H1 (cell line): ENCODE measurements at regions not wholly inside any gene's neighbourhood (a gene's known extent, or its start where the extent isn't known, plus 50 kb on each side); places are given as distances from the start of the nearest gene placed in this dataset.

ENCODE experiments used
- CHD7 ChIP-seq: fragments of 300-600 bp; sonication (generic); IDR thresholded peaks from 2 replicates; pipeline ENCODE4 v1.7.1; 2012; ENCODE audit warnings: low read length, moderate library complexity, mild to moderate bottlenecking, inconsistent platforms; ENCODE audit not compliant: insufficient replicate concordance
- CTCF ChIP-seq, 3 experiments: IDR thresholded peaks; 1 replicate in 2 of 3; 2 replicates in 1 of 3; pipeline versions ENCODE4 v1.5.1 to v1.6.1; 2011; ENCODE audit warnings: low read length in 3 of 3, mild to moderate bottlenecking in 3 of 3, inconsistent platforms in 2 of 3, low read depth in 1 of 3, moderate library complexity in 1 of 3; ENCODE audit not compliant: insufficient read depth in 1 of 3; ENCODE audit errors: control extremely low read depth in 1 of 3
- FOSL1 ChIP-seq: IDR thresholded peaks from 2 replicates; pipeline ENCODE4 v1.6.1; 2011; ENCODE audit warnings: mild to moderate bottlenecking, low read depth, low read length, moderate library complexity; ENCODE audit not compliant: insufficient read depth
- GABPA ChIP-seq: IDR thresholded peaks from 2 replicates; pipeline ENCODE4 v1.6.1; 2011; ENCODE audit warnings: mild to moderate bottlenecking, low read length, moderate library complexity, borderline replicate concordance; ENCODE audit not compliant: insufficient read depth
- NANOG ChIP-seq: IDR thresholded peaks from 2 replicates; pipeline ENCODE4 v1.6.1; 2011; ENCODE audit warnings: low read length, low read depth, mild to moderate bottlenecking, inconsistent platforms; ENCODE audit not compliant: insufficient read depth, poor library complexity, severe bottlenecking
- SP4 ChIP-seq: IDR thresholded peaks from 2 replicates; pipeline ENCODE4 v1.6.1; 2012; ENCODE audit warnings: low read length, inconsistent platforms
- TF ChIP-seq, protein P1 (sequence below): IDR thresholded peaks from 2 replicates; pipeline ENCODE4 v1.6.1; 2011; ENCODE audit warnings: low read length, improper control_type of control experiment

- TF ChIP-seq CHD7 (no peak), SP4 (no peak), GABPA (no peak), NANOG (no peak), CTCF (IDR thresholded peaks at IDR 0.05; ENCODE audit: control extremely low read depth in 1 of 3, insufficient read depth in 1 of 3, low read depth in 1 of 3, low read length in 3 of 3) (peak; percentile 58 to 83 (median 78)), FOSL1 (no peak)
- TF ChIP-seq, protein P1, sequence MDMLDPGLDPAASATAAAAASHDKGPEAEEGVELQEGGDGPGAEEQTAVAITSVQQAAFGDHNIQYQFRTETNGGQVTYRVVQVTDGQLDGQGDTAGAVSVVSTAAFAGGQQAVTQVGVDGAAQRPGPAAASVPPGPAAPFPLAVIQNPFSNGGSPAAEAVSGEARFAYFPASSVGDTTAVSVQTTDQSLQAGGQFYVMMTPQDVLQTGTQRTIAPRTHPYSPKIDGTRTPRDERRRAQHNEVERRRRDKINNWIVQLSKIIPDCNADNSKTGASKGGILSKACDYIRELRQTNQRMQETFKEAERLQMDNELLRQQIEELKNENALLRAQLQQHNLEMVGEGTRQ, result no peak
These were observed 238.7 kb upstream of the PRSS58 start (continued) for GRCh38 chr7:142496545-142496991.
